ENCODE measurements at regions not wholly inside any gene's neighbourhood (a gene's known extent, or its start where the extent isn't known, plus 50 kb on each side); places are given as distances from the start of the nearest gene placed in this dataset.
A peak's percentile ranks its signal among the peaks of the same experiment; 100 is the strongest.

- CTCF ChIA-PET: interaction anchor here (0.8 kb wide), 1 partner anchor 43 kb away, joined by 5 read pairs; no protein-coding TSS in a partner anchor
- no peaks in the 10 kb centered on the region for H3K36me3 Mint-ChIP-seq (ENCODE audit: insufficient read depth, unreplicated experiment)
- H3K9me3 Mint-ChIP-seq (ENCODE audit: unreplicated experiment): no peaks in the 10 kb centered on the region
- peak overlapping the region; percentile 23 for H3K27ac Mint-ChIP-seq (ENCODE audit: unreplicated experiment)
- H3K36me3 ChIP-seq (ENCODE audit: control insufficient read depth, insufficient read depth, low read length): no peaks in the 10 kb centered on the region
- BruUV-seq (replicated peaks): no TSS peak
- POLR2A ChIA-PET: interaction anchor here (0.8 kb wide), 1 partner anchor 19 kb away, joined by 3 read pairs; no protein-coding TSS in a partner anchor
- no peak overlapping the region for H3K4me3 ChIP-seq (ENCODE audit: low read depth, low read length)
- DNase-seq: no peak
- H3K9me3 ChIP-seq: no peaks in the 10 kb centered on the region
- no peak overlapping the region for H3K4me3 Mint-ChIP-seq (ENCODE audit: unreplicated experiment)
- peaks cover 29% of the 10 kb centered on the region for H3K4me1 ChIP-seq
- no peak for TF ChIP-seq CTCF (IDR thresholded peaks at IDR 0.05; ENCODE audit: insufficient read depth in 1 of 2, low read depth in 1 of 2, low read length in 1 of 2, severe bottlenecking in 1 of 2, unreplicated experiment in 1 of 2)
- peaks cover 40% of the 10 kb centered on the region for H3K4me1 Mint-ChIP-seq (ENCODE audit: low read depth, unreplicated experiment)
- H3K27me3 ChIP-seq (replicated peaks; ENCODE audit: control insufficient read depth, insufficient read depth, low read length): no peaks in the 10 kb centered on the region
- H3K27me3 Mint-ChIP-seq (ENCODE audit: insufficient read depth, unreplicated experiment): no peaks in the 10 kb centered on the region
- intact Hi-C loops (cut with micrococcal nuclease; ENCODE audit: unreplicated experiment): loop anchor here (5.0 kb wide), 1 partner anchor 62 kb away; no protein-coding TSS in a partner anchor
Measured at GRCh38 chr11:92329137-92329536, 104.5 kb downstream of the FAT3 start.

GRCh38 chr11:92329646-92330045 is 105.0 kb downstream of the FAT3 start:
- POLR2A ChIA-PET: interaction anchor here (0.8 kb wide), 1 partner anchor 20 kb away, joined by 3 read pairs; no protein-coding TSS in a partner anchor
- no TSS peak for BruUV-seq (replicated peaks)

GRCh38 chr11:92330114-92330513 is 105.5 kb downstream of the FAT3 start:
- no peak overlapping the region for H3K4me3 ChIP-seq (ENCODE audit: low read depth, low read length)
- no peaks in the 10 kb centered on the region for H3K36me3 ChIP-seq (ENCODE audit: control insufficient read depth, insufficient read depth, low read length)
- no peaks in the 10 kb centered on the region for H3K9me3 Mint-ChIP-seq (ENCODE audit: unreplicated experiment)
- BruUV-seq (replicated peaks): no TSS peak
- H3K4me1 Mint-ChIP-seq (ENCODE audit: low read depth, unreplicated experiment): peaks cover 38% of the 10 kb centered on the region
- TF ChIP-seq CTCF (IDR thresholded peaks at IDR 0.05; ENCODE audit: insufficient read depth in 1 of 2, low read depth in 1 of 2, low read length in 1 of 2, severe bottlenecking in 1 of 2, unreplicated experiment in 1 of 2): no peak
- no peaks in the 10 kb centered on the region for H3K27me3 Mint-ChIP-seq (ENCODE audit: insufficient read depth, unreplicated experiment)
- peaks cover 24% of the 10 kb centered on the region for H3K4me1 ChIP-seq
- peak overlapping the region; percentile 23 for H3K27ac Mint-ChIP-seq (ENCODE audit: unreplicated experiment)
- H3K27me3 ChIP-seq (replicated peaks; ENCODE audit: control insufficient read depth, insufficient read depth, low read length): no peaks in the 10 kb centered on the region
- no peaks in the 10 kb centered on the region for H3K36me3 Mint-ChIP-seq (ENCODE audit: insufficient read depth, unreplicated experiment)
- H3K9me3 ChIP-seq: no peaks in the 10 kb centered on the region
- intact Hi-C loops (cut with micrococcal nuclease; ENCODE audit: unreplicated experiment): no loop called here
- no peak for DNase-seq
- POLR2A ChIA-PET: interaction anchor here (0.8 kb wide), 1 partner anchor 20 kb away, joined by 3 read pairs; no protein-coding TSS in a partner anchor
- H3K4me3 Mint-ChIP-seq (ENCODE audit: unreplicated experiment): no peak overlapping the region
- CTCF ChIA-PET: interaction anchor here (0.6 kb wide), 1 partner anchor 14 kb away, joined by 3 read pairs; no protein-coding TSS in a partner anchor

More at GRCh38 chr11:92329646-92330045, 105.0 kb downstream of the FAT3 start:
- peak overlapping the region; percentile 23 for H3K27ac Mint-ChIP-seq (ENCODE audit: unreplicated experiment)
- CTCF ChIA-PET: interaction anchor here (0.8 kb wide), 1 partner anchor 43 kb away, joined by 5 read pairs; no protein-coding TSS in a partner anchor
- Histone ChIP-seq H3K4me1 (peaks cover 29% of the 10 kb centered on the region), H3K9me3 (no peaks in the 10 kb centered on the region), H3K36me3 (ENCODE audit: control insufficient read depth, insufficient read depth, low read length) (no peaks in the 10 kb centered on the region), H3K4me3 (ENCODE audit: low read depth, low read length) (no peak overlapping the region), H3K27me3 (replicated peaks; ENCODE audit: control insufficient read depth, insufficient read depth, low read length) (no peaks in the 10 kb centered on the region)
- H3K4me3 Mint-ChIP-seq (ENCODE audit: unreplicated experiment): no peak overlapping the region
- H3K36me3 Mint-ChIP-seq (ENCODE audit: insufficient read depth, unreplicated experiment): no peaks in the 10 kb centered on the region
- no peaks in the 10 kb centered on the region for H3K27me3 Mint-ChIP-seq (ENCODE audit: insufficient read depth, unreplicated experiment)
- TF ChIP-seq CTCF (IDR thresholded peaks at IDR 0.05; ENCODE audit: insufficient read depth in 1 of 2, low read depth in 1 of 2, low read length in 1 of 2, severe bottlenecking in 1 of 2, unreplicated experiment in 1 of 2): no peak
- H3K9me3 Mint-ChIP-seq (ENCODE audit: unreplicated experiment): no peaks in the 10 kb centered on the region
- intact Hi-C loops (cut with micrococcal nuclease; ENCODE audit: unreplicated experiment): loop anchor here (5.0 kb wide), 1 partner anchor 62 kb away; no protein-coding TSS in a partner anchor
- peak in 1 of 2 experiments; percentile 14 for DNase-seq
- H3K4me1 Mint-ChIP-seq (ENCODE audit: low read depth, unreplicated experiment): peaks cover 40% of the 10 kb centered on the region

All from Caco-2 (cell line).